Coronary artery (tissue), 2 donors: ENCODE measurements at regions not wholly inside any gene's neighbourhood (a gene's known extent, or its start where the extent isn't known, plus 50 kb on each side); places are given as distances from the start of the nearest gene placed in this dataset.

Source experiments
- DNase-seq: peaks from one replicate; pipeline ENCODE4 v3.0.0-alpha.2; 2017; ENCODE audit warnings: low spot score
- H3K27ac ChIP-seq, 2 donors: fragments of 200-600 bp; sonication (generic); one replicate each; pipeline ENCODE4 v1.5.1; 2016 to 2019
- H3K4me3 ChIP-seq: fragments of 200-600 bp; sonication (generic); 2 replicates; pipeline ENCODE4 v1.5.1; 2016; ENCODE audit warnings: mild to moderate bottlenecking, moderate library complexity
- TF ChIP-seq, protein P1 (sequence below): fragments of 200-600 bp; sonication (generic); IDR thresholded peaks from one replicate; pipeline ENCODE4 v1.5.1; 2019; ENCODE audit warnings: antibody characterized with exemption

DNA sequence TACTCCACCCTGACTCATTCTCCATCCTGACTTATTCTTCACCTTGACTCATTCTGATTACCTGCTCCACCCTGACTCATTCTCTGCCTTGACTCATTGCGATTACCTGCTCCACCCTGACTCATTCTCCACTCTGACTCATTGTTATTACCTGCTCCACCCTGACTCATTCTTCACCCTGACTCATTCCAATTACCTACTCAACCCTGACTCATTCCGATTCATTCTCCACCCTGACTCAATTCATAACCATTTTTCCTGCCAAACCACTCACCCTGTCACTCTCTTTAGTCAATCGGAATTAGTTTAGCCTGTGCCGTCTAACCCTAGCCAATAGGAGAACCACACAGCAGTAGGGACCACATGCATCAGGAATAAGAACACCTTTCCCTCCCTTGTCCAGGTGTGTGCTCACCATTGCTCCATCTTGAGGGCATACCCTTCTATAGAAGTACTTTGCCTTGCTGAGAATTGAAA, 1227.4 kb upstream of the PCDH20 start:
- Histone ChIP-seq H3K27ac (no peak overlapping the region), H3K4me3 (no peak overlapping the region)
- no peak for DNase-seq
- TF ChIP-seq, protein P1, sequence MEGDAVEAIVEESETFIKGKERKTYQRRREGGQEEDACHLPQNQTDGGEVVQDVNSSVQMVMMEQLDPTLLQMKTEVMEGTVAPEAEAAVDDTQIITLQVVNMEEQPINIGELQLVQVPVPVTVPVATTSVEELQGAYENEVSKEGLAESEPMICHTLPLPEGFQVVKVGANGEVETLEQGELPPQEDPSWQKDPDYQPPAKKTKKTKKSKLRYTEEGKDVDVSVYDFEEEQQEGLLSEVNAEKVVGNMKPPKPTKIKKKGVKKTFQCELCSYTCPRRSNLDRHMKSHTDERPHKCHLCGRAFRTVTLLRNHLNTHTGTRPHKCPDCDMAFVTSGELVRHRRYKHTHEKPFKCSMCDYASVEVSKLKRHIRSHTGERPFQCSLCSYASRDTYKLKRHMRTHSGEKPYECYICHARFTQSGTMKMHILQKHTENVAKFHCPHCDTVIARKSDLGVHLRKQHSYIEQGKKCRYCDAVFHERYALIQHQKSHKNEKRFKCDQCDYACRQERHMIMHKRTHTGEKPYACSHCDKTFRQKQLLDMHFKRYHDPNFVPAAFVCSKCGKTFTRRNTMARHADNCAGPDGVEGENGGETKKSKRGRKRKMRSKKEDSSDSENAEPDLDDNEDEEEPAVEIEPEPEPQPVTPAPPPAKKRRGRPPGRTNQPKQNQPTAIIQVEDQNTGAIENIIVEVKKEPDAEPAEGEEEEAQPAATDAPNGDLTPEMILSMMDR: no peak

- no peak for DNase-seq
- TF ChIP-seq, protein P1: no peak
- Histone ChIP-seq H3K27ac (no peak overlapping the region), H3K4me3 (no peak overlapping the region)
Measured at GRCh38 chr13:62635161-62635560, 1219.5 kb upstream of the PCDH20 start.

DNA sequence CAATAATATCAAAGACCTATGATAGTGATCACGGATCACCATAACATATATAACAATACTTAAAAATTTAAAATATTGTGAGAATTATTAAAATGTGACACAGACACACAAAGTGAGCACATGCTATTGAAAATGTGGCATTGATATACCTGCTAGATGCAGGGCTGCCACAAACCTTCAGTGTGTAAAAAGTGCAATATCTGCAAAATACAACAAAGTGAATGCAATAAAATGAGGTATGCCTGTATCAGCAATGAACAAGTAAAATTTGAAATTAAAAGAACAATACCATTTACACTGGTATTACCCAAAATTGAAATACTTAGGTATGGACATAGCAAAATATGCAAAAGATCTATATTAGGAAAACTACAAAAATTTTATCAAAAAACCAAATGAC, 1217.8 kb upstream of the PCDH20 start:
- H3K4me3 ChIP-seq: no peak overlapping the region
- TF ChIP-seq, protein P1: no peak
- DNase-seq: no peak

DNA sequence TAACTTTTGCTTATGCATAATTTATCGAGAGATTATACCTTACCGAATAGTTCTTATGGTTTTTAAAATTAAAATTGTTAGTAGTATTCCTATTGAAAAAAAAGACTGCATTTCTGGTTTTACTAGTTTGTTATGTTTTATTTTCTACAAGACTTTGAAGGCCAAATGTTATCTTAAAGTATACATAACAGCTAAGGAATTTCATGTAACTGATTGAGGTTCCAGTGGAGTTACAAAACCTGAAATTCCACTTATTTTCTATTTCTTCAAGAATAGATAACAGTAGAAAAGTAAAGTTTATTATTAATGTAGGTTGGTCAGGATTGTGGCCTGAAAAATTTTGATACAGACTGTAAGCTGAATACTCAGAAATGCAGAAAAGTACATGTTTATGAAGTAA, 1216.0 kb upstream of the PCDH20 start:
- TF ChIP-seq, protein P1: no peak
- no peak overlapping the region for H3K27ac ChIP-seq
- no peak for DNase-seq
- H3K4me3 ChIP-seq: no peak overlapping the region

More for the DNA sequence above, 1217.8 kb upstream of the PCDH20 start:
- H3K27ac ChIP-seq: no peak overlapping the region

GRCh38 chr13:62631124-62631523, 1215.5 kb upstream of the PCDH20 start:
- TF ChIP-seq, protein P1: no peak
- no peak overlapping the region for H3K4me3 ChIP-seq
- no peak overlapping the region for H3K27ac ChIP-seq
- DNase-seq: no peak

GRCh38 chr13:62629618-62630017, 1214.0 kb upstream of the PCDH20 start:
- TF ChIP-seq, protein P1: no peak
- H3K27ac ChIP-seq: no peak overlapping the region
- H3K4me3 ChIP-seq: no peak overlapping the region
- no peak for DNase-seq

DNA sequence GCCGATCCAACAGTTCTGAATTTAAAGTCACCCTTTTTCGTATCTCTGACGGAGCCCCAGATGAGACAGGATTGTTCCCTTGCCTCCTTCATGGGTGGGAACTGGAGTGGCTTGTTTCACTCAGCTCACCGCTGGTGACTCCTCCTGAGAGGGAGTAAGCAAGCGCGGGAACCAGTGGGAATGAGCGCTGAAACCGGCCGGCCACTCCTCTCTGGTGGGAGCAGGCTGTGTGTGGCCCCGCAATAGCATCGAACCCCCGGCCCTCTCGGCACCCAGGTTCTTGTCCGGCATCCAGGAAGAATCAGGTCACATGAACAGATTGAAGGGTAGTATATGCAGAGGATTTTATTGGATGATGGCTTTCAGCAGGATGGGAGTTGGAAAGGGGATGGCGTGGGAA, 1211.6 kb upstream of the PCDH20 start:
- H3K4me3 ChIP-seq: no peak overlapping the region
- TF ChIP-seq, protein P1: no peak
- DNase-seq: no peak
- no peak overlapping the region for H3K27ac ChIP-seq
